22Rv1 (cell line): ENCODE measurements at regions not wholly inside any gene's neighbourhood (a gene's known extent, or its start where the extent isn't known, plus 50 kb on each side); places are given as distances from the start of the nearest gene placed in this dataset.

ENCODE experiments used
- CTCF ChIP-seq: fragments of 450-650 bp; IDR thresholded peaks from 2 replicates; pipeline ENCODE4 v1.5.1; 2017; ENCODE audit warnings: mild to moderate bottlenecking
- ZFX ChIP-seq: fragments of 450-650 bp; IDR thresholded peaks from 2 replicates; pipeline ENCODE4 v1.6.1; 2017; ENCODE audit warnings: antibody characterized with exemption, borderline replicate concordance

- TF ChIP-seq CTCF, result no peak
- TF ChIP-seq ZFX, result no peak
Measured at GRCh38 chr7:28362182-28362581, 50.1 kb upstream of the CREB5 start.
